ENCODE measurements at regions not wholly inside any gene's neighbourhood (a gene's known extent, or its start where the extent isn't known, plus 50 kb on each side); places are given as distances from the start of the nearest gene placed in this dataset.
"Not testable (repeated sequence)": the region's sequence is repeated elsewhere in the genome, so short reads cannot be mapped to it uniquely, and the experiment has no call there.

DNA sequence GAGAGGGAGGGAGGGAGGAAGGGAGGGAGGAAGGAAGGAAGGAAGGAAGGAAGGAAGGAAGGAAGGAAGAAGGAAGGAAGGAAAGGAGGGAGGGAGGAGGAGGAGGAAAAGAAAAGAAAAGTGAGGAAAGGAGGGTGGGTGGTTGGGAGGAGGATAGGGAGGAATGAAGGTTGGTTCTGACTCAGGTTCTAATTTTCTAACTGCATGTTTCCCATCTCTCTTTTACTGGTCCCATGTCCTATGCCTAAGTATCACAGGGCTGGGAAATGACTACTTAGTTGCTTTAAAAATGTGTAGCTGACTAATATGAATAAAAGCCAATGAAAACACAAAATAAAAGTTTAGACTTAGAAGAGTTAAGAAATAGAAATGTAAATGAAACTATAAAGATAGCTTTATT lies 890.9 kb upstream of the POT1 start:
- Histone ChIP-seq H3K36me3 (no peaks in the 10 kb centered on the region), H3K4me1 (no peaks in the 10 kb centered on the region), H3K9me3 (no peaks in the 10 kb centered on the region), H3K27me3 (no peaks in the 10 kb centered on the region), H3K27ac (no peak overlapping the region), H3K4me3 (no peak overlapping the region)
- TF ChIP-seq POLR2A (IDR thresholded peaks at IDR 0.05): no peak
- TF ChIP-seq, protein P1, sequence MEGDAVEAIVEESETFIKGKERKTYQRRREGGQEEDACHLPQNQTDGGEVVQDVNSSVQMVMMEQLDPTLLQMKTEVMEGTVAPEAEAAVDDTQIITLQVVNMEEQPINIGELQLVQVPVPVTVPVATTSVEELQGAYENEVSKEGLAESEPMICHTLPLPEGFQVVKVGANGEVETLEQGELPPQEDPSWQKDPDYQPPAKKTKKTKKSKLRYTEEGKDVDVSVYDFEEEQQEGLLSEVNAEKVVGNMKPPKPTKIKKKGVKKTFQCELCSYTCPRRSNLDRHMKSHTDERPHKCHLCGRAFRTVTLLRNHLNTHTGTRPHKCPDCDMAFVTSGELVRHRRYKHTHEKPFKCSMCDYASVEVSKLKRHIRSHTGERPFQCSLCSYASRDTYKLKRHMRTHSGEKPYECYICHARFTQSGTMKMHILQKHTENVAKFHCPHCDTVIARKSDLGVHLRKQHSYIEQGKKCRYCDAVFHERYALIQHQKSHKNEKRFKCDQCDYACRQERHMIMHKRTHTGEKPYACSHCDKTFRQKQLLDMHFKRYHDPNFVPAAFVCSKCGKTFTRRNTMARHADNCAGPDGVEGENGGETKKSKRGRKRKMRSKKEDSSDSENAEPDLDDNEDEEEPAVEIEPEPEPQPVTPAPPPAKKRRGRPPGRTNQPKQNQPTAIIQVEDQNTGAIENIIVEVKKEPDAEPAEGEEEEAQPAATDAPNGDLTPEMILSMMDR (IDR thresholded peaks at IDR 0.05): no peak
- no peak for DNase-seq

DNA sequence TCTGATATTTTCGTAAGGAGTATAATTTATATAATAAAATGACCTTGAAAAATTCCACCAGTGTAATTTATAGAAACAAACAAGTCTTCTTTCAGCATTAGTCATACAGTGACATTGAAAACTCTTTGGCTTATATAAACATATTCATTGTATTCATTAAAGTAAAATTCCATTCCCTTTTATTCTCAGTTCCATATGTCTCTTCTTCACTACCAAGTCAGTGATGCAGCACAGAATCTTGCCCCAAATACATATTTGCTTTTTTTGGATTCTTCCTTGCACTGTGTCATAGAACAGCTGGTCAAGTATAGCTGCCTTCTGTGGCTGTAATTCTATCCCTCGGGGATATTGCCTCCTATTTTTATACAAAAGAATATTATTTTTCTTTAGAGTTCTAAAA lies 884.5 kb upstream of the POT1 start:
- H3K27ac ChIP-seq: no peak overlapping the region
- H3K36me3 ChIP-seq: no peaks in the 10 kb centered on the region
- H3K4me1 ChIP-seq: no peaks in the 10 kb centered on the region
- H3K27me3 ChIP-seq: no peaks in the 10 kb centered on the region
- H3K4me3 ChIP-seq: no peak overlapping the region
- TF ChIP-seq, protein P1 (IDR thresholded peaks at IDR 0.05): no peak
- TF ChIP-seq POLR2A (IDR thresholded peaks at IDR 0.05): no peak
- H3K9me3 ChIP-seq: no peaks in the 10 kb centered on the region
- DNase-seq: no peak

DNA sequence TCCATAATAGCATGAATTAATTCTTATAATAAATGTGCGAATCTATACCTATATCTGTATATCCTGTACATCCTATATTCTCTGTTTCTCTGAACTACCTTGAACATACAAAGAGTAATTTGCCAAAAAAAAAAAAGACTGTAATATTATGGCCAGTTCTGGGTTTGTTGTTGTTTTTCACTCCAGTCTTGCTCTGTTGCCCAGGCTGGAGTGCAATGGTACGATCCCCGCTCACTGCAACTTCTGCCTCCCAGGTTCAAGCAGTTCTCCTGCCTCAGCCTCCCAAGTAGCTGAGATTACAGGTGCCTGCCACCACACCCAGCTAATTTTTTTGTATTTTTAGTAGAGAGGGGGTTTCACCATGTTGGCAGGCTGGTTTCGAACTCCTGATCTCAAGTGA lies 876.9 kb upstream of the POT1 start:
- not testable (repeated sequence) for H3K4me3 ChIP-seq, H3K27ac ChIP-seq, H3K27me3 ChIP-seq, H3K9me3 ChIP-seq, H3K4me1 ChIP-seq, DNase-seq, H3K36me3 ChIP-seq

DNA sequence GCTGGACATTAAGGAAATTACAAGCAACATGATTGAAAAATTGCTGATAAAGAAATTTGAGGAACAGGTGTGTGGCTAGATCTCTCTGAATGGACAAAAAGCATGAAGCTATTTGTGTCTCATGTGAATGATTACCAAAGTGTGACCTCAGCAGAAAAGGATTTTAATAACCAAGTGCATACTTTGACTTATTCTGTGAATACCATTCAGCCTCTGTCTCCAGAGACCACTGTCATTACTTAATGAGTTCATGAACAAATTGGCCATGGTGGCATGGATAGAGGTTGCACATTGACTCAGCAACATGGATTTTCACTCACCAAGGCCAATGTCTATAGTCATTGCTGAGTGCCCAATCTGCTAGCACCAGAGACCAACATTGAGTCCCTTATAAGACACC lies 874.6 kb upstream of the POT1 start:
- TF ChIP-seq, protein P1 (IDR thresholded peaks at IDR 0.05): no peak
- TF ChIP-seq POLR2A (IDR thresholded peaks at IDR 0.05): no peak
- Histone ChIP-seq H3K27me3 (no peaks in the 10 kb centered on the region), H3K4me1 (no peaks in the 10 kb centered on the region), H3K36me3 (no peaks in the 10 kb centered on the region), H3K27ac (no peak overlapping the region), H3K9me3 (no peaks in the 10 kb centered on the region), H3K4me3 (no peak overlapping the region)
- no peak for DNase-seq

DNA sequence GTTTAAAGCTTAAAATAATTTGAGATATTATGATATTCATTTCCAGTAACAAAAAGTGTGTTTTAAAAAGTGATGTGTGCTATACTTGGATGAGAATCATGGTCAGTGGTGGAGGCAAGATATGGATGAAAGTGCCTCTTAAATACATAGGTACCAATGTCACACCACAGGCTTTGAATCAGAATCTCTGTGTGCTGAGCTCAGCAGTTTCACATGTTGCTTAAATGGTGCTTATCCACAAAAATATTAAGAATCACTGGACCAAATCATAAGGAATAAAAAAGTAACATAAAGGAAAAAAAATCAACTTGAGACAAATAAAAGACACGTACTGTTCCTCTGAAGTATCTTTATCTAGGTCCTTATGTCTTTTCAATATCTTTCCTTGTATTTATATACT lies 850.5 kb upstream of the POT1 start:
- Histone ChIP-seq H3K9me3 (no peaks in the 10 kb centered on the region), H3K4me3 (no peak overlapping the region), H3K4me1 (no peaks in the 10 kb centered on the region), H3K27me3 (no peaks in the 10 kb centered on the region), H3K36me3 (no peaks in the 10 kb centered on the region), H3K27ac (no peak overlapping the region)
- TF ChIP-seq, protein P1 (IDR thresholded peaks at IDR 0.05): no peak
- TF ChIP-seq POLR2A (IDR thresholded peaks at IDR 0.05): no peak
- no peak for DNase-seq

DNA sequence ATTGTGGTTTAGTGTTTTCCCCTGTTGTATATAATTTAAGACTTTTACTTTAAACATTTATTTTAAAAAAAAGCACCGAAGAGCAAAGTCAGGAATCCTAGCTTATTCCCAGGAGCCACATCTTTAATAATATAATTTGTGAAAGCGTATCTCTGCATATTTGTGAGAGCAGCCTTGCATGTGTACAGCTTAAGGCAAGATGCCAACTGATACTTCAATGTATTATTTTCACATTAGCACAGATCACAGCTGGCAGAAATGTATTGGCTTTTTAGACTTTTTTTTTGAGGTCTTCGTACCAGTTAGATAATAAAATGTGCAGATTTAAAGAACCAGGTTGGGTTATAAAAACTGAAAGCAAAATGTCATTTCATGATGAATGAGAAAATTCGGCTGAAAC lies 845.7 kb upstream of the POT1 start:
- Histone ChIP-seq H3K4me3 (no peak overlapping the region), H3K27ac (no peak overlapping the region), H3K36me3 (no peaks in the 10 kb centered on the region), H3K9me3 (no peaks in the 10 kb centered on the region), H3K4me1 (no peaks in the 10 kb centered on the region), H3K27me3 (no peaks in the 10 kb centered on the region)
- DNase-seq: no peak
- TF ChIP-seq, protein P1 (IDR thresholded peaks at IDR 0.05): no peak
- TF ChIP-seq POLR2A (IDR thresholded peaks at IDR 0.05): no peak
